AG04450 (cell line): ENCODE measurements at regions not wholly inside any gene's neighbourhood (a gene's known extent, or its start where the extent isn't known, plus 50 kb on each side); places are given as distances from the start of the nearest gene placed in this dataset. TPM values are rescaled to one million over a fixed set of nuclear protein-coding genes. Genes with fewer than 3 reads are reported as not detected.
"Not testable (repeated sequence)": the region's sequence is repeated elsewhere in the genome, so short reads cannot be mapped to it uniquely, and the experiment has no call there.

Experiments used
- CTCF ChIA-PET: fragments of 300-600, 350-600 bp; formaldehyde crosslinking; extraction: SDS; loops from one replicate; lab custom pipeline; 2022; ENCODE audit warnings: antibody characterized with exemption, inconsistent platforms; lab: Charles Lee
- POLR2A ChIA-PET: fragments of 350-600 bp; formaldehyde crosslinking; extraction: SDS; loops from one replicate; lab custom pipeline; 2021; ENCODE audit warnings: antibody characterized with exemption, inconsistent platforms; lab: Yijun Ruan, JAX
- DNase-seq: peaks from one replicate; pipeline ENCODE4 v3.0.0-alpha.2; 2011; ENCODE audit warnings: low read depth, low spot score
- H3K27ac ChIP-seq: one replicate; pipeline ENCODE4 v1.5.1; 2012; ENCODE audit warnings: low read depth, low read length, control low read depth
- H3K27me3 ChIP-seq: one replicate; pipeline ENCODE4 v1.6.0; 2012; ENCODE audit warnings: low read length; ENCODE audit not compliant: control insufficient read depth, insufficient read depth
- H3K4me3 ChIP-seq: 2 replicates; pipeline ENCODE4 v1.5.1; 2011; ENCODE audit warnings: mild to moderate bottlenecking, low read depth, low read length, control low read depth
- H3K9me3 ChIP-seq: 2 replicates; pipeline ENCODE4 v1.5.1; 2012; ENCODE audit warnings: low read length; ENCODE audit not compliant: control insufficient read depth, insufficient read depth
- CTCF ChIP-seq: IDR thresholded peaks from 2 replicates; pipeline ENCODE4 v1.5.1; 2011; ENCODE audit warnings: low read depth, low read length, control low read depth, inconsistent platforms
- small RNA-seq: library from RNA; depleted of rRNA; stranded (forward); fragments of <200 nt; gene quantifications from one replicate; pipeline ENCODE3, GENCODE V24; 2012; ENCODE audit warnings: low read depth; ENCODE audit not compliant: insufficient read length

- H3K9me3 ChIP-seq, H3K27ac ChIP-seq, DNase-seq, H3K27me3 ChIP-seq, H3K4me3 ChIP-seq, CTCF ChIA-PET, POLR2A ChIA-PET: not testable (repeated sequence)
- TF ChIP-seq CTCF: peak; percentile 16; the same call in 1 of the 2 replicates
Measured at GRCh38 chr22:16911340-16911739, 86.1 kb upstream of the XKR3 start.

DNA sequence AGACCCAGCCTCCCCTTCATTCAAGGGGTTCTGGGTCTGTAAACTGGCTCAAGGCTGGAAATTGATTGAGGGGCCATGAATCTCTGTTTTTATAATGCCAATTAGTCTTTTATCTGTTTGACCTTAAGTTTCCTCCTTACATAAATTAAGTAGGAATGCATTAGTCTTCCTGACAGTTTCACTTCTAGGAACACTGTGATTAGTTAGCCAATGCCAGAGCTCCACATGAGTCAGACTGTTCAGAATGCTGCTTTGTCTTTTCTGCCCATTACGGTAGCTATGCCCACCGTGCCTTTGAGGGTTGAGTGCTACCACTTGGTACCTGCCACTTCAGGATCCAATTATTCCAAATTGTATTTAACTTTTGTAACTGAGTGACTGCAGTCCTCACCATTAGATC, 76.8 kb upstream of the XKR3 start:
- H3K27me3 ChIP-seq, DNase-seq, CTCF ChIA-PET, H3K9me3 ChIP-seq, H3K27ac ChIP-seq, POLR2A ChIA-PET, H3K4me3 ChIP-seq: not testable (repeated sequence)

DNA sequence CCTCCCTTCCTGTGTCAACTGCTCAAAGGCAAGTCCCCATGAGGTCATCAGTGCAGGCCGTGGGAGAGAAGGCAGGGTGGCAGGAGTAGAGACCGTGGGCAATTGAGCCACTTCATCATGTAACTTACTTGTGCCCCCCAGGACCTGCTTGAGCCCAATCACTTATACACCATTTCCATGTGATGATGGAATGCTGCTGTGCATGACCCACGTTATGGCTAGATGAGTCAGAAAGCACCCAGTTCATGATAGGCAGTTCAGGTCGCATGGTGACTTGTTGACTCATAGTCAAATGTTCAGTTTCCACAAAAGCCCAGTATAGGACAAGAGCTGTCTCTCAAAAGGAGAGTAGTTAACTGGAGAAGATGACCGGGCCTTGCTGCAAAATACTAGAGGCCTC, 76.4 kb upstream of the XKR3 start:
- CTCF ChIA-PET, POLR2A ChIA-PET, H3K27ac ChIP-seq, H3K4me3 ChIP-seq, H3K27me3 ChIP-seq, DNase-seq, H3K9me3 ChIP-seq: not testable (repeated sequence)

GRCh38 chr22:16899358-16899757, 74.1 kb upstream of the XKR3 start:
- H3K27ac ChIP-seq, CTCF ChIA-PET, H3K4me3 ChIP-seq, DNase-seq, H3K27me3 ChIP-seq, POLR2A ChIA-PET, H3K9me3 ChIP-seq: not testable (repeated sequence)

- POLR2A ChIA-PET, H3K4me3 ChIP-seq, H3K27me3 ChIP-seq, H3K27ac ChIP-seq, H3K9me3 ChIP-seq, DNase-seq: not testable (repeated sequence)
- CTCF ChIA-PET: interaction anchor here (2.2 kb wide), 1 partner anchor 160 kb away, joined by 9 read pairs; no protein-coding TSS in a partner anchor
Measured at GRCh38 chr22:16897365-16897764, 72.2 kb upstream of the XKR3 start.

DNA sequence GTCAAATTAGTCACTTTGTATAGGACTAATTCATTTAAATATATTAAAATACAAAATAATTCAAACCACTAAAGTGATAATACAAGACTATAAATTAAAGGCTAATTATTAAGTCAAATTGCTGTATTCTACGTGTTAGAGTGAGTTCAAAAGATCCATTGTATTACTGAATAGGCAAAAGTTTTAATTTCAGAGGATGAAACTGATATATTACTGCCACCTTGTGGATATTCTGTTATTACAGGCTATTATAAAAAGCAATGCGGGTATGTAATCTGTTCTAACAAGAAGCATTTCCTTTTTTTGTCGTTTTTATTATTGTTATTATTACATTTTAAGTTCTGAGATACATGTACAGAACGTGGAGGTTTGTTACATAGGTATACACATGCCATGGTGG, 66.7 kb upstream of the XKR3 start:
- H3K4me3 ChIP-seq, H3K27ac ChIP-seq, POLR2A ChIA-PET, H3K9me3 ChIP-seq, DNase-seq, H3K27me3 ChIP-seq: not testable (repeated sequence)
- CTCF ChIA-PET: interaction anchor here (1.1 kb wide), 1 partner anchor 166 kb away, joined by 3 read pairs; no protein-coding TSS in a partner anchor

DNA sequence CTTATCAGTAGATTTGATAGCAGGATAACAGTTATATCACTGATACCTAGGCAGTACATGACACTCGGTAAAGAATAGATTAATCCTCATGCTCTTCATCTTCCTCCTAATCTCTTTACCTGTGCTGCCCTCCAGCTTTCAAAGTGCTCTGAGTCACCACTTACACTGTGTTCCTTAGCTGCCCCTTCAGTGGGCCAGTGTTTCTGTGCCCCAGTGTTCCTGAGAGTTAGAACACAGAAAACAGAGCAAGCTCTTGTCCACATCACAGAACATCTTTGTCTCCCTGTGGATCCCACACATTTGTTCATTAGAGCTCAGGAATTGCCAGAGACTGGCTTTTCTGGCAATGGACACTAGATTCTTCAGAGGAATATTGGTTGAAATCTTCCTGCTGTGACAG, 51.1 kb upstream of the XKR3 start:
- DNase-seq, POLR2A ChIA-PET, CTCF ChIA-PET, H3K27ac ChIP-seq, H3K9me3 ChIP-seq, H3K4me3 ChIP-seq, H3K27me3 ChIP-seq: not testable (repeated sequence)

Small RNA genes in the stretch of these regions (small RNA-seq; reads per million reads assigned to genes)
- gene AC006548.1: not detected
- gene MTND1P17: not detected
